HEK293 (cell line): ENCODE measurements at regions not wholly inside any gene's neighbourhood (a gene's known extent, or its start where the extent isn't known, plus 50 kb on each side); places are given as distances from the start of the nearest gene placed in this dataset.

Experiments
- CTCF ChIA-PET: fragments of 350-600 bp; formaldehyde crosslinking; extraction: SDS; loops from one replicate; lab custom pipeline; 2021; ENCODE audit warnings: antibody characterized with exemption; lab: Yijun Ruan, JAX
- POLR2A ChIA-PET: fragments of 300-600 bp; formaldehyde crosslinking; extraction: SDS; loops from one replicate; lab custom pipeline; 2020; ENCODE audit warnings: antibody characterized with exemption, inconsistent platforms; lab: Yijun Ruan, JAX
- H3K27ac ChIP-seq: fragments of 200-500 bp; sonication (Bioruptor generic); 2 replicates; pipeline ENCODE4 v1.5.1; 2014; ENCODE audit warnings: low read depth, low read length, control low read depth, inconsistent platforms; ENCODE audit errors: extremely low read depth
- H3K36me3 ChIP-seq, 2 experiments: fragments of 200-500 bp in 1 of 2; sonication (Bioruptor generic) in 1 of 2; 1 replicate in 1 of 2; 2 replicates in 1 of 2; pipeline ENCODE4 v1.5.1; 2014 to 2017; ENCODE audit warnings: inconsistent platforms in 2 of 2, low read length in 2 of 2; ENCODE audit not compliant: control insufficient read depth in 2 of 2, insufficient read depth in 1 of 2
- H3K4me1 ChIP-seq: fragments of 200-500 bp; sonication (Bioruptor generic); 2 replicates; pipeline ENCODE4 v1.5.1; 2014; ENCODE audit warnings: mild to moderate bottlenecking, low read length, inconsistent platforms; ENCODE audit not compliant: control insufficient read depth, insufficient read depth
- H3K4me3 ChIP-seq: 2 replicates; pipeline ENCODE4 v1.5.1; 2011; ENCODE audit warnings: low read depth, mild to moderate bottlenecking, control low read depth, low read length, moderate library complexity
- H3K9me3 ChIP-seq: fragments of 200-500 bp; sonication (Bioruptor generic); 2 replicates; pipeline ENCODE4 v1.5.1; 2014; ENCODE audit warnings: low read depth, low read length, inconsistent platforms; ENCODE audit not compliant: control insufficient read depth, insufficient read depth
- ATF2 ChIP-seq: fragments of 450-650 bp; formaldehyde crosslinking; IDR thresholded peaks from 2 replicates; pipeline ENCODE4 v1.5.1; 2016; ENCODE audit warnings: missing biosample characterization, missing genetic modification characterization, low read depth
- BCL11B ChIP-seq: fragments of 450-650 bp; formaldehyde crosslinking; IDR thresholded peaks from 2 replicates; pipeline ENCODE4 v1.5.1; 2016; ENCODE audit warnings: low read depth, missing biosample characterization, missing genetic modification characterization
- HOXD13 ChIP-seq: sonication (generic); formaldehyde crosslinking; IDR thresholded peaks from 2 replicates; pipeline ENCODE4 v1.8.0; 2022; ENCODE audit warnings: missing genetic modification reagents, borderline replicate concordance
- MYNN ChIP-seq: fragments of 450-650 bp; formaldehyde crosslinking; IDR thresholded peaks from 2 replicates; pipeline ENCODE4 v1.5.1; 2016; ENCODE audit warnings: missing biosample characterization, missing genetic modification characterization, borderline replicate concordance
- OVOL3 ChIP-seq: fragments of 450-650 bp; formaldehyde crosslinking; IDR thresholded peaks from 2 replicates; pipeline ENCODE4 v1.5.1; 2016; ENCODE audit warnings: missing biosample characterization, missing genetic modification characterization
- PRDM1 ChIP-seq: fragments of 450-650 bp; formaldehyde crosslinking; IDR thresholded peaks from 2 replicates; pipeline ENCODE4; 2016; ENCODE audit warnings: missing biosample characterization, missing genetic modification characterization
- SCRT2 ChIP-seq: fragments of 450-650 bp; formaldehyde crosslinking; IDR thresholded peaks from 2 replicates; pipeline ENCODE4 v1.5.1; 2016; ENCODE audit warnings: missing biosample characterization, missing genetic modification characterization
- ZNF169 ChIP-seq: fragments of 450-650 bp; formaldehyde crosslinking; IDR thresholded peaks from 2 replicates; pipeline ENCODE4 v1.5.1; 2016; ENCODE audit warnings: missing biosample characterization, missing genetic modification characterization
- ZNF18 ChIP-seq: fragments of 450-650 bp; formaldehyde crosslinking; IDR thresholded peaks from 2 replicates; pipeline ENCODE4 v1.5.1; 2016; ENCODE audit warnings: missing biosample characterization, missing genetic modification characterization
- ZNF302 ChIP-seq: fragments of 450-650 bp; formaldehyde crosslinking; IDR thresholded peaks from 2 replicates; pipeline ENCODE4 v1.5.1; 2016; ENCODE audit warnings: missing biosample characterization, missing genetic modification characterization, low read depth
- ZNF362 ChIP-seq: fragments of 450-650 bp; formaldehyde crosslinking; IDR thresholded peaks from 2 replicates; pipeline ENCODE4 v1.5.1; 2016; ENCODE audit warnings: missing biosample characterization, missing genetic modification characterization
- ZNF366 ChIP-seq: fragments of 450-650 bp; formaldehyde crosslinking; conservative IDR thresholded peaks from 2 replicates; pipeline ENCODE4 v1.5.1; 2016; ENCODE audit warnings: missing biosample characterization, missing genetic modification characterization
- ZNF398 ChIP-seq: fragments of 450-650 bp; formaldehyde crosslinking; IDR thresholded peaks from 2 replicates; pipeline ENCODE4 v1.5.1; 2017; ENCODE audit warnings: missing biosample characterization, missing genetic modification characterization
- ZNF404 ChIP-seq: fragments of 450-650 bp; formaldehyde crosslinking; IDR thresholded peaks from 2 replicates; pipeline ENCODE4 v1.5.1; 2017; ENCODE audit warnings: missing biosample characterization, missing genetic modification characterization
- ZNF433 ChIP-seq: fragments of 450-650 bp; formaldehyde crosslinking; IDR thresholded peaks from 2 replicates; pipeline ENCODE4 v1.5.1; 2016; ENCODE audit warnings: missing biosample characterization, missing genetic modification characterization, low read depth
- ZNF473 ChIP-seq: fragments of 450-650 bp; formaldehyde crosslinking; IDR thresholded peaks from 2 replicates; pipeline ENCODE4 v1.5.1; 2017; ENCODE audit warnings: missing biosample characterization, missing genetic modification characterization
- ZNF488 ChIP-seq: fragments of 450-650 bp; formaldehyde crosslinking; IDR thresholded peaks from 2 replicates; pipeline ENCODE4 v1.5.1; 2016; ENCODE audit warnings: missing biosample characterization, missing genetic modification characterization
- ZNF514 ChIP-seq: fragments of 450-650 bp; formaldehyde crosslinking; IDR thresholded peaks from 2 replicates; pipeline ENCODE4 v1.5.1; 2016; ENCODE audit warnings: missing biosample characterization, missing genetic modification characterization
- ZNF548 ChIP-seq: fragments of 450-650 bp; formaldehyde crosslinking; IDR thresholded peaks from 2 replicates; pipeline ENCODE4 v1.5.1; 2016; ENCODE audit warnings: missing biosample characterization, missing genetic modification characterization
- ZNF580 ChIP-seq: fragments of 450-650 bp; formaldehyde crosslinking; IDR thresholded peaks from 2 replicates; pipeline ENCODE4 v1.5.1; 2016; ENCODE audit warnings: missing biosample characterization, missing genetic modification characterization
- ZNF600 ChIP-seq: fragments of 450-650 bp; formaldehyde crosslinking; IDR thresholded peaks from 2 replicates; pipeline ENCODE4 v1.5.1; 2016; ENCODE audit warnings: missing biosample characterization, missing genetic modification characterization
- ZNF610 ChIP-seq: fragments of 450-650 bp; formaldehyde crosslinking; IDR thresholded peaks from 2 replicates; pipeline ENCODE4 v1.5.1; 2016; ENCODE audit warnings: missing biosample characterization, missing genetic modification characterization, borderline replicate concordance
- ZNF654 ChIP-seq: fragments of 450-650 bp; formaldehyde crosslinking; IDR thresholded peaks from 2 replicates; pipeline ENCODE4 v1.5.1; 2016; ENCODE audit warnings: low read depth, missing biosample characterization, missing genetic modification characterization
- ZNF692 ChIP-seq: fragments of 450-650 bp; formaldehyde crosslinking; IDR thresholded peaks from 2 replicates; pipeline ENCODE4 v1.5.1; 2016; ENCODE audit warnings: missing biosample characterization, missing genetic modification characterization
- ZNF76 ChIP-seq: fragments of 450-650 bp; formaldehyde crosslinking; IDR thresholded peaks from 2 replicates; pipeline ENCODE4; 2016; ENCODE audit warnings: low read depth, missing biosample characterization, missing genetic modification characterization, borderline replicate concordance
- ZNF777 ChIP-seq: fragments of 450-650 bp; formaldehyde crosslinking; IDR thresholded peaks from 2 replicates; pipeline ENCODE4 v1.5.1; 2017; ENCODE audit warnings: missing biosample characterization, missing genetic modification characterization, borderline replicate concordance
- ZNF785 ChIP-seq: fragments of 450-650 bp; formaldehyde crosslinking; IDR thresholded peaks from 2 replicates; pipeline ENCODE4 v1.5.1; 2016; ENCODE audit warnings: missing biosample characterization, missing genetic modification characterization

GRCh38 chr1:36595349-36595748 is 112.6 kb upstream of the CSF3R start:
- no peak overlapping the region for H3K27ac ChIP-seq
- H3K9me3 ChIP-seq: no peaks in the 10 kb centered on the region
- TF ChIP-seq ATF2 (no peak), ZNF18 (tag by site-specific recombination) (no peak), ZNF169 (tag by site-specific recombination) (no peak), ZNF302 (tag by site-specific recombination) (no peak), ZNF76 (tag by site-specific recombination) (no peak), ZNF777 (tag by site-specific recombination) (no peak), ZNF488 (no peak), OVOL3 (no peak)
- no peaks in the 10 kb centered on the region for H3K4me1 ChIP-seq
- H3K36me3 ChIP-seq: no peaks in the 10 kb centered on the region
- no peak overlapping the region for H3K4me3 ChIP-seq
- ChIA-PET POLR2A (no interaction called here), CTCF (interaction anchor here (1.3 to 3.1 kb wide), 3 partner anchors 14 to 20 kb away, joined by 3 to 15 read pairs (median 12); no protein-coding TSS in a partner anchor)

GRCh38 chr1:36594023-36594422 is 111.3 kb upstream of the CSF3R start:
- H3K36me3 ChIP-seq: no peaks in the 10 kb centered on the region
- H3K9me3 ChIP-seq: no peaks in the 10 kb centered on the region
- no peak overlapping the region for H3K27ac ChIP-seq
- CTCF ChIA-PET: interaction anchor here (0.6 to 3.1 kb wide), 4 partner anchors 13 to 494 kb away, joined by 3 to 15 read pairs (median 8); no protein-coding TSS in a partner anchor
- POLR2A ChIA-PET: interaction anchor here (0.6 kb wide), 2 partner anchors 107 to 825 kb away, joined by 3 to 4 read pairs; no protein-coding TSS in a partner anchor
- TF ChIP-seq HOXD13 (CRISPR knock-in tag) (no peak), ZNF404 (tag by site-specific recombination) (no peak), ZNF548 (tag by site-specific recombination) (no peak), ZNF366 (tag by site-specific recombination) (no peak), BCL11B (tag by site-specific recombination) (no peak), ZNF433 (tag by site-specific recombination) (no peak), MYNN (tag by site-specific recombination) (no peak), ZNF362 (tag by site-specific recombination) (no peak), ZNF600 (tag by site-specific recombination) (no peak), PRDM1 (tag by site-specific recombination) (no peak), ZNF514 (tag by site-specific recombination) (no peak), ZNF398 (no peak), ZNF785 (tag by site-specific recombination) (no peak), ZNF692 (tag by site-specific recombination) (no peak), SCRT2 (no peak), ZNF473 (no peak), ZNF580 (no peak), ZNF654 (tag by site-specific recombination) (no peak), ZNF610 (tag by site-specific recombination) (no peak)
- TF ChIP-seq, all 188 proteins: peak for 0
- Histone ChIP-seq H3K4me3 (no peak overlapping the region), H3K4me1 (no peaks in the 10 kb centered on the region)
